Stimulated activated CD8-positive, alpha-beta memory T cell treated with anti-CD3 and anti-CD28 coated beads, Interleukin-7, amount 100 ng/mL, for 1 hour (primary cell): ENCODE measurements at regions not wholly inside any gene's neighbourhood (a gene's known extent, or its start where the extent isn't known, plus 50 kb on each side); places are given as distances from the start of the nearest gene placed in this dataset.

Source experiments
- DNase-seq, 2 donors: peaks; one replicate each; pipeline ENCODE4 v3.0.0-alpha.2; 2020; ENCODE audit warnings: low read depth in 2 of 2

- DNase-seq: no peak
These were observed 59.5 kb upstream of the FUT8 start for GRCh38 chr14:65352964-65353530.

- DNase-seq: no peak
These were observed 58.4 kb upstream of the FUT8 start for GRCh38 chr14:65354131-65354530.

- DNase-seq: no peak
These were observed 57.8 kb upstream of the FUT8 start for GRCh38 chr14:65354715-65355114.

- no peak for DNase-seq
These were observed 56.1 kb upstream of the FUT8 start for GRCh38 chr14:65356327-65356836.

- no peak for DNase-seq
These were observed 55.4 kb upstream of the FUT8 start for GRCh38 chr14:65357113-65357512.

GRCh38 chr14:65357689-65358088, 54.8 kb upstream of the FUT8 start:
- DNase-seq: no peak

GRCh38 chr14:65359503-65359902, 53.0 kb upstream of the FUT8 start:
- DNase-seq: no peak

- DNase-seq: no peak
These were observed 52.3 kb upstream of the FUT8 start for GRCh38 chr14:65360144-65360784.

- DNase-seq: no peak
These were observed 50.6 kb upstream of the FUT8 start for GRCh38 chr14:65361920-65362319.
